Islet precursor cell (in vitro differentiated cells): ENCODE measurements at regions not wholly inside any gene's neighbourhood (a gene's known extent, or its start where the extent isn't known, plus 50 kb on each side); places are given as distances from the start of the nearest gene placed in this dataset.
"Not testable (repeated sequence)": the region's sequence is repeated elsewhere in the genome, so short reads cannot be mapped to it uniquely, and the experiment has no call there.

Source experiments
- DNase-seq: peaks from one replicate; pipeline ENCODE4 v3.0.0-alpha.2; 2018

DNA sequence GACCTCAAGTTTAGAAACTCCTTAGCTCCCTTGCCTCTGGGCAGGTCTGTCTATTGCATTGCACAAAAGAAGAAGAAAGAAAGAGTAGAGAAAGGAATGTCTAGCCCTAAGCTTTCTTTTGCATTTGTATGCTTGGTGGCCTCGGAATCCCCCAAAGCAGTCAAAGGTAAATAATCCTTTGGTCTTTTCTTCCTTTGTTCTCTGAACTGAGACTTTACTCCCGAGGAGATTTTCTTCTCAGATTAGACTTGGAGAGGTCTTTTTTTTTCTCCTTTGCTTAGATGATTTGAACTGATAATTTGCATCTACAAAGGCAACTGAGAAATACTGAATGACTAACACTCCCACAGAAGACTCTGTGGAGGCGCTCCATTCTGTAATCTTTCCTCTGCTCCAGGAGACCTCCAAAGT lies 93.2 kb downstream of the AKR1D1 start:
- peak; percentile 77 for DNase-seq

DNA sequence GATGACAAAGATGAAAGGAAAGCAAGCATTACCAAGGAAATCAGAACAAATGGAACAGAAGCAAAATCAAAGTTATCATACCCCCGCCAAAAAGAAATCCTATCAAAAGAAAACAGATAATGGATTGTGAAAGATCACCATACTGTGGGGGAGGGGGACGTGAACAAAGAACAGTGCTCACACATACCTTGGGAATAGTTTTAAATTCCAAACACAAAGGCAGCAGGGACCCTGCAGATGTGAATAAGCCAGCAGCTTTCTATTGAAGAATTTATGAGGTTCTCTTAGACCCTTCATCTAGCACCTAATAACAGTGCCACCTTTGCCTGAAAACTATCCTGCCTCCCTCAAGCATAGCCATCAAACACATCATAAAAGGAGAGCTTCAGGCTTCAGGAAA lies 94.0 kb downstream of the AKR1D1 start:
- peak; percentile 60 for DNase-seq

DNA sequence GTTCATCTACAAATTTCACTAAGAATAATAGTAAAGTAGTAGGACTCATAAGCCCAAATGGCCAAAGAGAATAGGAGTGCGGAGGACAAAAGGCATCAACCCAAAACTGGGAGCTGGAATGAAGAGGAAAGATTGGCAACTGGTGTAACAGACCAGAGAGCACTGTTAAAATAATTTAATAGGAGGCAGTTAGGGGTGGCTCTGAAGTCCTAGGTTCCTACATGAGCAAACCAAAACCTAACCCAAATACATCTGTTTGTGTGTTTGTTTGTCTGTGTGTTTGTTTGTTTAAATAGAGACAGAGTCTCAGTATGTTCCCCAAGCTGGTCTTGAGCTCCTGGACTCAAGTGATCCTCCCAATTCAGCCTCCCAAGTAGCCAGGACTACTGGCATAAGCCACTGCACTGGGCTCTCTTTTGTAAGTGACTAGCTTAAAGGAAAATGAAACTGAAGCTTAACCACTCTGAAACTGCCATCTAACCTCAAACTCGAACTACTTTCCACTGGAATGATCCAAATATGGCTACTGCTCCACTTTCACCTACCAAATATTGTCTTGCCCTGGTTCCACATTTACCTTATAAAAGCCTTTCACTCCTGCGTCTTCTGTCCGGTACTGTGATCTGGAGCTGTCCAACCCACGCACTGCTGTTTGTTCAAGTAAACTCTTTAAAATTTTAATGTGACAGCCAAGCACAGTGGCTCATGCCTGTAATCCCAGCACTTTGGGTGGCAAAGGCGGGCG lies 94.9 kb downstream of the AKR1D1 start:
- DNase-seq = no peak

DNA sequence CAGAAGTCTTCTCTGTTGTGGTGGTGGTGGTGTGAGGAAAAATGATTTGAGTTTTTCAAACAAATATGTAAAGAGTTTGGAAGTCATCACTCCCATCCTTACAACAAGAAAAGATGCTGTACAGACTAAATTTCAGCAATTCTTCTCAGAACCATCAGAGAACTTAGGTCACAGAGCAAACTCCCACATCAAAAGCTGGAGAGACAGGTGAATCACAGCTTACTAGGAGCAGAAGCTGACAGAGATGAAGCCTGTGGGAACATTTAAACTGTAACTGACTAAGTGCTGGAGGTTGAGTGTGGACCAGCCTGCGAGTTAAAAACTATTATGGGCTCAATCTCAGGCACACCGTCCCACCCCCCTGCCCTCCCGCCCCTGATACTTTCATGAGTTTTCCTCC lies 97.3 kb downstream of the AKR1D1 start:
- DNase-seq = no peak

DNA sequence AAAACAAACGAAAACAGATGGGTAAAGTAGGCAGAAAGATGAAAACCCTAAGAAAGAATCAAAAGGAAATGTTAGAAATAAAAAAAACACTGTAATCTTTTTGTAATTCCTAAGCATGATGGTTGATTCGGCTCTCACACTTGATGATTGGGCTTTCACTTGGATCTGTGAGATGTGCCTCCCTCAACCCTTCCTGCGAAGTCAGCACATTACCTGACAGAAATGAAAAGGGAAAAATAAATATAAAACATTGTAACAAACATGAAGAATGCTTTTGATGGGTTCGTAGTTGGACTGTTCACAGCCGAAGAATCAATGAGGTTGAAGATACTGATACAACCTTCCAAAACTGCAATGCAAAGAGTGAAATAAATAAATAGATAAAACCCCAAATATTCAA lies 99.8 kb downstream of the AKR1D1 start:
- no peak for DNase-seq

DNA sequence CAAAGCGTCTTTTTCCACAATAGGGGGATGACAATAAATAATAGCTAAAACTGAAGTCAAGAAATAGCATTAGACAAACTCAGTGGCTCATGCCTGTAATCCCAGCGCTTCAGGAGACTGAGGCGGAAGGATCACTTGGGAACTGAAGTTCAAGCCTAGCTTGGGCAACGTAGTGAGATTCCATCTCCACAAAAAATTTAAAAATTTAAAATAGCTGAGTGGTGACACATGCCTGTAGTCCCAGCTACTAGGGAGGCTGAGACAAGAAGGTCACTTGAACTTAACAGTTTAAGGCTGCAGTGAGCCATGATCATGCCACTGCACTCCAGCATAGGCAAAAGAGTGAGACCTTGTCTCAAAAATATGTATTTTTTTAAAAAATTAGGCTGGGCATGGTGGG lies 107.9 kb downstream of the AKR1D1 start:
- DNase-seq = no peak

DNA sequence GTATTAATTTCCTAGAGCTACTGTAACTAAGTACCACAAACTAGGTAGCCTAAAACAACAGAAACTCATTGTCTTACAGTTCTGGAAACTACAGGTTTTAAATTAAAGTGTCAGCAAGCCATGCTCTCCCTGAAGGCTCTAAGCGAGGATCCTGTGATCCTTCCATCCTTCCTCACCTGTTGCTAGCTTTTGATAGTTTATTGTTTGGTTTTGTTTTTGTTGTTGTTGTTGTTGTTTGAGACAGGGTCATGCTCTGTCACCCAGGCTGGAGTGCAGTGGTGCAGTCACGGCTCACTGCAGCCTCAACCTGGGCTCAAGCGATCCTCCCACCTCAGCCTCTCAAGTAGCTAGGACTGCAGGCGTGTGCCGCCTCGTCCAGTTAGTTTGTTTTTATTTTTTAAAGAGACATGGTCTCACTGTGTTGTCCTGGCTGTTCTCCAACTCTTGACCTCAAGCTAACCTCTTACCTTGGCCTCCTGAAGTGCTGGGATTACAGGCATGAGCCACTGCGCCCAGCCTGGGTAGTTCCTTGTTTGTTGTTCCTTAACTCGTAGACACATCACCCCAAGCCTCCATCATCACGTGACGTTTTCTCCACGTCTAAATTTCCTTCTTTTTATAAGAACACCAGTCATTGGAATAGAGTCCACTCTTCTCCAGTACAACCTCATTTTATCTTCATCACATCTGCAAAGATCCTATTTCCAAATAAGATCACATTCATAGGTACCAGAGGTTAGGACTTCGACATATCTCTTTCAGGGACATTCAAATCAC lies 109.1 kb downstream of the AKR1D1 start:
- DNase-seq = no peak

DNA sequence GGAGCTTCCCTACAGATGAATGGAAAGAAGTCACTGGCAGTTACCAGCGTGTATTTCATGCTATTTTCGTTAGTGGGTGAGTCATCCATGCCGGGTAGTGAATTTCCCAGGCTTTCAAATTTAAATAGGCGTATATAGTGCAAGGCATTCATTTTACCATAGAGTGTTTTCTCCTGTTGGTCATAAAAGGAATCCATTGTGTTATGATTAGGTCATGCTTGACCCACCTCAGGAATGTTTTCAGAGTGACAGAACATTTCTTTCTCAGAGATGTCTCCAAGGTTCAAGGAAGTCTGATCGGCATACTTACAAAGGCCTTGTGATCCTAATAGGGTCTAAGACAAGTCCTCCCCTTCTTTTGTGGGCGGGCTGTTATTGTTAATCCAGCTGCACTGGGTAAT lies 110.7 kb downstream of the AKR1D1 start:
- peak; percentile 77 for DNase-seq

DNA sequence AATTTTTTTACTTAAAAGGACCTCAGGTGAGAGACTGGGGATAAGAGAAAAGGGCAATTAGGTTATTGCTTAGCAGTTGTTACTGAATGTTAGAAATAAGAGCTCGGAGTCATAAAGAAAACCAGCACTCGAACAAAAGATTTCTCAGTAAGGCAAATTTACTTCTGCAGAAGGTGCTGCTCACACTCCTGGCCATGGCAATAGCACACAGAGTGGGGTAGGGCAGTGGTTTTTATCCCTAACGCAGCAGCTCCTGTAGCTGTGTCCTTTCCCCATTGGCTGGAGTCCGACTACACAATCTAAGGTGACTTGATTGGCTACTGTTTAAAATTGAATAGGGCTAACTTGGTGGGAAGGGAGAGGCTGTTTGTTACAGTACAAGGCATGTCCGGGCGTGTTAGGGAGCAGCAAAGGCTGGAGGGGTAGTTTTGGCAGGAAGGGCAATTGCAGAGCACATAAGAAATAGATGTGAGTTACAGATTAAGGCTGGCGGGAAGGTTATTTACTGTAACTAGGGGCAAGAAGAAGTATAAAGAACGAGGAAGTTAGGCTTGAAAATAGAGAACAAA lies 112.1 kb downstream of the AKR1D1 start:
- DNase-seq = no peak

DNA sequence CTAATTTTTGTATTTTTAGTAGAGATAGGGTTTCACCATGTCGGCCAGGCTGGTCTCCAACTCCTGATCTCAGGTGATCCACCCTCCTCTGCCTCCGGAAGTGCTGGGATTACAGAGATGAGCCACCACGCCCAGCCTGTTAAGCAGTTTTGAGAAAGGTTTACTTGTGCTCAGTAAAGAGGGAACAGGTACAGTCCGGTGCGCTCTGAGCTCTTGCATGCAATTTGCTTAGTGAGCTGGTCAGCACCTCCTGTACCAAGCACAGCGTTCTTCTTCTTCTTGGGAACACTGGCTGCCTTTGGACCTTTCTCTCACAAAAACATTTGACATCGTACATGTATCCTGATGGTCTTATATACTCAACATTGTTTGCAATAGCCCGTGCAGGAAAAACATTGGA lies 118.3 kb downstream of the AKR1D1 start:
- no peak for DNase-seq

DNA sequence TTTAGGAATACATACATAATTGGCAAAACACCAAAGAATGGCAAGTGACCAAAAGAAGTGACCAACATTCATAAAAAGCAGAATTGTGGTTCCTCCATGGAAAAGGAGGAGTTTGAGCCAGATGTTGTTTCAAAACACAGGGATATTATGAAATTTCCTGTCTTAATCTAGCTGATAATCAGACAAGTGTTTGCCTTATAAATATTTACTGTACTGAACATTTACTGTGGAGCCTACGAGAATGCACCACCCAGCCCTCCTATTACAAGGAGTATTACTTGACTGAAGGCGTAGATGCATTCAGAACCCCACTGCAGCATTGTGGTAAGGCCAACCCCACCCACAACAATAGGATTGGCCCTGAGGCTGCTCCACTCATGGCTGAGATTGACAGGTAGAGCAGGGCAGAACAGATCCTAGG lies 118.9 kb downstream of the AKR1D1 start:
- DNase-seq = peak; percentile 58

DNA sequence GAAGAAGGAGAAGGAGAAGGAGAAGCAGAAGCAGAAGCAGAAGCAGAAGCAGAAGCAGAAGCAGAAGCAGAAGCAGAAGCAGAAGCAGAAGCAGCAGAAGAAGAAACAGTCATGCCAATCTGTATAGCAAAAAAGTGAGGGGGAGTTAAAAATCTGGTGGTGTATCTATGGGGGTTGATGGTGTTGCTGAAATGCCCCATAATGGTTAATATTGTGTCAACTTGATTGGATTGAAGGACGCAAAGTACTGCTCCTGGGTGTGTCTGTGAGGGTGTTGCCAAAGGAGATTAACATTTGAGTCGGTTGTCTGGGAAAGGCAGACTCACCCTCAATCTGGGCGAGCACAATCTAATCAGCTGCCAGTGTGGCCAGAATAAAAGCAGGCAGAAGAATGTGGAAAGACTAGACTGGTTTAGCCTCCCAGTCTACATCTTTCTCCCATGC lies 120.3 kb downstream of the AKR1D1 start:
- DNase-seq = not testable (repeated sequence)

DNA sequence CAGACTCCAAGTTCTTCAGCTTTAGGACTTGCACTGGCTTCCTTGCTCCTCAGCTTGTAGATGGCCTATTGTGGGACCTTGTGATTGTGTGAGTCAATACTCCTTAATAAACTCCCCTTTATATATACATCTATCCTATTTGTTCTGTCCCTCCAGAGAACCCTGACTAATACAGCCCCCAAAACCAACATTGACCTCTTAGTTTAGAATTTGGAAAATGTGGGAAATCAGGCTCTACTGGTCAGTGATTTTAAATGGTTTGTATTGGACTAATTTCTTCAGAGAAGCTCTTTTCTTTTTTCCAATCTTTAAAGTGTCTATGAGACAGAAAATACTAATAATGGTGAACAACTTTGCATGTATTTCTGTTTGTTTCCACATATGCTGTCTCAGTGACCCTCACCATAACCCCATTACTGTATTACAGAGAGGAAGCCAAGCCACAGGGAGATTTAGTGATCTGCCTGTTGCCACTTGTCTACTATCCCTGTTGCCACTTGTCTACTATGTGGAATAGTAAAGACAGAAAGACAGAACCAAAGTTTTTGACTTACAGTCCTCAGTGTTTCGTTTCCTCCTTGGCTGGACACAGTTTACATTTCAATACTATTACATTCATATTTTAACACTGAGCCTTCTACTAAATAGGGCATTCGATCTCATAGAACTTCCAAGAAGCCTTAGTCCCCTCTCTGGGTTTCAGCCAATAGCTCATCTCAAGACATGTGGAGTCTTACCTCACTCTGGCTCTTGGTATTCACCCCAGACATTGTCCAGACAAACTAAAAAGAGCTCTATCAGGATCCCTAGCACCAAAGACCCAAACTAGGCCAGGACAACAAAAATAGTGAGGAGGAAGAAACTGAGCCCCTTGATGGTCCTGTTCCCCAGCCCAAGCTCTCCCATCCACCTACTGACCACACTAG lies 121.0 kb downstream of the AKR1D1 start:
- no peak for DNase-seq

DNA sequence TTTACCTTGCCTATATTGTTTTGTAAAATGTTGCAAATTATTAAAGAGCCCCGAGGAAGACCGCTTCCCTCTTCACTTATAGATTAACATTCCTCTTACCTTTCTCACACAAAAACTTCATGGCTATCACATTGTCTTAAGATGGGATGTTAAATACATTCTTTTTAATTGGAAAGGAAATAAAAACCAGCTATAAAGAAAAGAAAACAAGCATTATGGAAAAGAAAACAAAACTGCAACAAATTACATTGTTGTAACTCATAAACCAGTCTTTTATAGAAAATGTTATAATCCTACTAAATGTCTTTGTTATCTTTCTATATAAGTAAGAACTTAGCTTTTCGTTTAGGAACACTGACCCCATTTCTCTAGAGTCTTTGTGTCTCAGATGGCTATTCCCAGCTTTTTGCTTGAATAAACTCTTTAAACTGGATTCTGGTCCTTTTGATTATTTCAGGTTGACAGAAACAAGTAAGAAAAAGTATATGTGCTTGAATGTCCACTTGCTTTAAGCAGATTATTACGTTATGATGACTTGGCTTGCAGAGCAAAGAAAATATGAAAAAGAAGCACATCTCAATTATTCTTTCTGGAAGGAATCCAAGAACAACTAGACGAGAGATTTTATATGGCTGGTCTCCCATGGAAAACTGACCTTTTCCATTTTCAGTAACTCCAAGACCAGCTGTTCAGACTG lies 128.2 kb downstream of the AKR1D1 start:
- DNase-seq = no peak

DNA sequence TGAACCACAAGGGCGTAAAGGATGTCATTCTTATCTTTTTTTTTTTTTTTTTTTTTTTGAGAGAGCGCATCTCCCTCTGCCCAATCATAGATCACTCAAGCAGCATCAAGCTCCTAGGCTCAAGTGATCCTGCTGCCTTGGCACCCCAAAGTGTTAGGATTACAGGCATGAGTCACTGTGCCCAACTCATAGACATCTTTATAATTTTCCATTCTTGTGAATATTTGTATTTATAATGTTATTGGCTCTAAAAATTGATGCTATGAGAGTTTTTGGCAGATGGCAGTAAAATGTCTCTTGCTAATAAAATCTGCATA lies 128.7 kb downstream of the AKR1D1 start:
- DNase-seq = no peak

DNA sequence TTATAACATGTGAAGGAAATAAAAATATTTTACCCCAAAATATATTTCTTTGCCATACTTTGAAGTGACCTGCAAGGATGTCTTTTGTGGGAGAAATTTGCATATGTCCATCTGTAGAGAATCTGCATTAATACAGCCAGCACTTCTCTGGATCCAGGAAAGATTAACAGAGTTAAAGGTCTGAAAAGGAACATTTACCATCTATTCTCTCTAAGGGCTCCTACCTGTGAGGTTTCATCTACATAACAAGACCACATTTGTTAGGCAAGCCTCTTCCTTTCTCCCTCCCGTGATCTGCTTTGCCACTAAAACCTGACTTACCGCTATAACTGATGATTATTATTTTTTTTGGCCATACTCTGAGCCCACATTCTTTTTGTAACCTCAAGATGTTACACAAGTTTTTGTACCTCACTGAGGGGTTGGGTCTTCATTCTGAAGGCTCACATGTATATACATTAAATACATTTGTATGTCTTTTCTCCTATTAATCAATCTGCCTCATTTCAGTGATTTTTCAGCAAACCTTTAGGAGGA lies 129.4 kb downstream of the AKR1D1 start:
- DNase-seq = no peak

DNA sequence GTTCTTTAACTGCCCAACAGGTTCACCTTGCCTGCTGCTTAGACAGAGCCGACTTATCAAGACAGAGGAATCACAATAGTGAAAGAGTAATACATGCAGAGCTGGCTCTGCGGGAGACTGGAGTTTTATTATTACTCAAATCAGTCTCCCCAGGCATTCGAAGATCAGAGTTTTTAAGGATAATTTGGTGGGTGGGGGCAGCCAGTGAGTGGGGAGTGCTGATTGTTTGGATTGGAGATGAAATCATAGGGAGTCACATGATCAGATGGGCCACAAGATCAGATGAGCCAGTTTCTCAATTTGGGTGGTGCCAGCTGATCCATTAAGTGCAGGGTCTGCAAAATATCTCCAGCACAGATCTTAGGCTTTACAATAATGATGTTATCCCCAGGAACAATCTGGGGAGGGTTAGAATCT lies 131.3 kb downstream of the AKR1D1 start:
- no peak for DNase-seq

DNA sequence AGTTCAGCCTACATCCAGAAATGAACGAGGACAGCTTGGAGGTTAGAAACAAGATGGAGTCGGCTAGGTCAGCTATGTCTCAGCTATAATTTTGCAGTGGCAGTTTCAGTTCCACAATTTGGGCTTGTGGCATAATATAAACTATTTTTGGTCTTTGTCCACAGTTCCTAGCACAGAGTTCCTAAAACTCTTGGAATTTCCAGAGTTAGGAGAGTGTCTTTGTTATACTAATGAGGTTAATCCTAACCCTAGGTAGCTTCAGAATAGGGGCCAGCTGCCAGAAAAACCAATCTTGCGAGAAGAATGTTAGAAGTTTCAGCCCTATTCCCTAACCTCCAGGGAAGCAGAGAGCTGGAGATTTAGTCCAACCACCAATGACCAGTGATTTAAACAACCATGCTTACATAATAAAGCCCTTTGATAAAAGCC lies 131.9 kb downstream of the AKR1D1 start:
- no peak for DNase-seq

DNA sequence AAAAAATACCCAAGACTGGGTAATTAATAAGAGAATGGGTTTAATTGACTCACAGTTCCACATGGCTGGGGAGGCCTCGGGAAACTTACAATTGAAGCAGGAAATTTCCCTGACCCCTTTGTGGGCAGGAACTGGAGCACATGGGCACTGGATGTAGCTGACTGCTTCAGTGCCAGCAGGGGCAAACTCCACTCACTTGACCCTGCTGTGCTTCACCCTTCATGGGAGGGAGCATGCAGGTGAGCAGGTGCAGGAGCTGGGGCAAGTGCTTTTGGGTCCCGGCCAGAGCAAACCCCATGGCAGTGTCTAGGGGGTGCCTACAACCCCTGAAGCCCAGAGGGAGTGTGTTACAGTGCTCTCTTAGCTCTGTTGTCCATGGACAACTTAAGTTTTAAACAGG lies 132.6 kb downstream of the AKR1D1 start:
- DNase-seq = no peak

DNA sequence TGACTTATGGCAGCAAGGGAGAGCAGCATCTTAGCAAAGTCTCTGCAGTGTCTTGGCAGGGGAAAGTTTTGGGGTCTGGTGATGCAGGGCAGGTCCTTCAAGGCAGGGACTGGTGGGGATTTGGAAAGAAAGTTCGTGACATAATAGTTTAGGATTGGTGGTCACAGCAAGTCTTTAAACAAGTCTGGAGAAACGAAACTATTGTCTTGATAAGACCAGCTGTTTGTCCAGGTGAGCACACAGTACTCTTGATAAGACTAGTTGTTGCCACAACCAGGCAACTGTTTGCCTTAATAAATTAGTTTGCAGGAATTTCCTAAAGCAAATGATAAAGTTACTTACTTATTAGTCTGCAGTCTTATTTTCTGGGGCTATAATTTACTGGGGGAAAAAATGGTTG lies 136.1 kb downstream of the AKR1D1 start:
- no peak for DNase-seq

DNA sequence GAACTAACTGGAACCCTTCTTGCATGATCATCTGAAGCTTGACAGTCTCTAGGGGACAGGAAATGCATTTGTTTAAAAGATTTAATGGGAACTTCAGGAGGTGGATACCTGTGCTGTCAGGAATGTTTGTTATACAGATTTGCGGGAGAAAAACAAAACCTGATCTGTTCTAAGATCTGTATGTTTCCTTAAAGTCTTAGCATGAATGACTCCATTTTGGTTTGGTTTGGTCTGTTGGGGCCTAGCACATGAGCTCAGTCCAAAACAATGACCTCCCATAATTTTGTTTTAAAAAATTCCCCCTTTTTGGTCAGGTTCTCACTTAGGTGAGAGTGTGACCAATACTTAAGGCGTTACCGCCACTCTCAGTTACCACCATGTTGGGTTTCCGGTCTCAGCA lies 138.7 kb downstream of the AKR1D1 start:
- DNase-seq = no peak

DNA sequence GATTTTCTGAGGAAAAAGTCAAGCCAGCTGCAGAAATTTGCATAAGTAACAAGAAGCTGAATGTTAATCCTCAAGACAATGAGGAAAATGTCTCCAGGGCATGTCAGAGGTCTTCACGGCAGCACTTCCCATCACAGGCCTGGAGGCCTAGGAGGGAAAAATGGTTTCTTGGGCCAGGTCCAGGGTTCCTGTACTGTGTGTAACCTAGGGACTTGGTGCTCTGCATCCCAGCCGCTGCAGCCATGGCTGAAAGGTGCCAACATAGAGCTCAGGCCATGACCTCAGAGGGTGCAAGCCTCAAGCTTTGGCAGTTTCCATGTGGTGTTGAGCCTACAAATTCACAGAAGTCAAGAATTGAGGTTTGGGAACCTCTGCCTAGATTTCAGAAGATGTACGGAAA lies 144.1 kb downstream of the AKR1D1 start:
- DNase-seq = not testable (repeated sequence)
